ENCODE measurements at regions not wholly inside any gene's neighbourhood (a gene's known extent, or its start where the extent isn't known, plus 50 kb on each side); places are given as distances from the start of the nearest gene placed in this dataset.

- ATAC-seq (no peak), DNase-seq (no peak)
- Histone ChIP-seq H3K36me3 (no peaks in the 10 kb centered on the region), H3K4me1 (no peaks in the 10 kb centered on the region), H3K27me3 (no peaks in the 10 kb centered on the region), H3K9me3 (peaks cover 0 to 22% (median 0%) of the 10 kb centered on the region in 11 donors), H3K4me3 (no peak overlapping the region), H3K27ac (no peak overlapping the region)
- WGBS, 2 donors = 88 to 91% methylated on average over 4 of the region's 4 CpGs
- intact Hi-C loops (cut with DNase I) = loop anchor here in 2 of 10 donors (10.0 kb wide), 1 partner anchor 556 kb away; no protein-coding TSS in a partner anchor
- TF ChIP-seq, protein P1, sequence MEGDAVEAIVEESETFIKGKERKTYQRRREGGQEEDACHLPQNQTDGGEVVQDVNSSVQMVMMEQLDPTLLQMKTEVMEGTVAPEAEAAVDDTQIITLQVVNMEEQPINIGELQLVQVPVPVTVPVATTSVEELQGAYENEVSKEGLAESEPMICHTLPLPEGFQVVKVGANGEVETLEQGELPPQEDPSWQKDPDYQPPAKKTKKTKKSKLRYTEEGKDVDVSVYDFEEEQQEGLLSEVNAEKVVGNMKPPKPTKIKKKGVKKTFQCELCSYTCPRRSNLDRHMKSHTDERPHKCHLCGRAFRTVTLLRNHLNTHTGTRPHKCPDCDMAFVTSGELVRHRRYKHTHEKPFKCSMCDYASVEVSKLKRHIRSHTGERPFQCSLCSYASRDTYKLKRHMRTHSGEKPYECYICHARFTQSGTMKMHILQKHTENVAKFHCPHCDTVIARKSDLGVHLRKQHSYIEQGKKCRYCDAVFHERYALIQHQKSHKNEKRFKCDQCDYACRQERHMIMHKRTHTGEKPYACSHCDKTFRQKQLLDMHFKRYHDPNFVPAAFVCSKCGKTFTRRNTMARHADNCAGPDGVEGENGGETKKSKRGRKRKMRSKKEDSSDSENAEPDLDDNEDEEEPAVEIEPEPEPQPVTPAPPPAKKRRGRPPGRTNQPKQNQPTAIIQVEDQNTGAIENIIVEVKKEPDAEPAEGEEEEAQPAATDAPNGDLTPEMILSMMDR (IDR thresholded peaks at IDR 0.05) = no peak
Measured at GRCh38 chr4:111890412-111890811, 254.8 kb upstream of the FAM241A start.

- H3K27me3 ChIP-seq = no peaks in the 10 kb centered on the region
- TF ChIP-seq, protein P1 (IDR thresholded peaks at IDR 0.05) = no peak
- intact Hi-C loops (cut with DNase I) = no loop called here
- WGBS, 2 donors = 80% methylated on average over 4 of the region's 4 CpGs
- no peak for ATAC-seq
- no peaks in the 10 kb centered on the region for H3K9me3 ChIP-seq
- H3K36me3 ChIP-seq = no peaks in the 10 kb centered on the region
- no peak for DNase-seq
- no peaks in the 10 kb centered on the region for H3K4me1 ChIP-seq
- H3K27ac ChIP-seq = no peak overlapping the region
- H3K4me3 ChIP-seq = no peak overlapping the region
Measured at GRCh38 chr4:111905511-111905910, 239.7 kb upstream of the FAM241A start.

- ATAC-seq (no peak), DNase-seq (no peak)
- Histone ChIP-seq H3K27me3 (no peaks in the 10 kb centered on the region), H3K4me3 (no peak overlapping the region), H3K27ac (no peak overlapping the region), H3K9me3 (no peaks in the 10 kb centered on the region), H3K4me1 (no peaks in the 10 kb centered on the region), H3K36me3 (no peaks in the 10 kb centered on the region)
- TF ChIP-seq, protein P1 (IDR thresholded peaks at IDR 0.05) = no peak
- intact Hi-C loops (cut with DNase I) = no loop called here
- 89 to 93% methylated on average over 1 of the region's 1 CpG for WGBS, 2 donors
Measured at GRCh38 chr4:111919639-111920038, 225.6 kb upstream of the FAM241A start.

GRCh38 chr4:111921714-111922113 lies 223.5 kb upstream of the FAM241A start:
- DNase-seq (no peak), ATAC-seq (no peak)
- Histone ChIP-seq H3K4me3 (no peak overlapping the region), H3K36me3 (no peaks in the 10 kb centered on the region), H3K27me3 (no peaks in the 10 kb centered on the region), H3K27ac (no peak overlapping the region), H3K9me3 (no peaks in the 10 kb centered on the region), H3K4me1 (no peaks in the 10 kb centered on the region)
- TF ChIP-seq, protein P1 (IDR thresholded peaks at IDR 0.05) = no peak
- 77 to 78% methylated on average over 3 of the region's 3 CpGs for WGBS, 2 donors
- intact Hi-C loops (cut with DNase I) = no loop called here
